ENCODE measurements at regions not wholly inside any gene's neighbourhood (a gene's known extent, or its start where the extent isn't known, plus 50 kb on each side); places are given as distances from the start of the nearest gene placed in this dataset.

GRCh38 chr13:61988810-61989209 is 573.2 kb upstream of the PCDH20 start:
- no peaks in the 10 kb centered on the region for H4K20me1 ChIP-seq (ENCODE audit: insufficient read depth, low read length)
- no peaks in the 10 kb centered on the region for H3K4me1 ChIP-seq (ENCODE audit: low read length)
- no peaks in the 10 kb centered on the region for H3K27me3 ChIP-seq (ENCODE audit: low read depth, low read length)
- no peak overlapping the region for H3K9ac ChIP-seq (ENCODE audit: low read length)
- H2AFZ ChIP-seq (ENCODE audit: low read depth, low read length), result no peak overlapping the region
- H3K27ac ChIP-seq (ENCODE audit: low read length), result no peak overlapping the region
- H3K36me3 ChIP-seq (replicated peaks; ENCODE audit: low read depth, low read length), result no peaks in the 10 kb centered on the region
- TF ChIP-seq EZH2phosphoT487 (IDR thresholded peaks at IDR 0.05; ENCODE audit: low read depth) (no peak), CTCF (IDR thresholded peaks at IDR 0.05; ENCODE audit: low read depth, low read length) (no peak)
- H3K4me3 ChIP-seq (ENCODE audit: low read length), result no peak overlapping the region
- H3K4me2 ChIP-seq (ENCODE audit: low read length), result no peak overlapping the region
- no peaks in the 10 kb centered on the region for H3K79me2 ChIP-seq (ENCODE audit: low read length)
- H3K9me3 ChIP-seq (ENCODE audit: insufficient read depth, low read length), result no peaks in the 10 kb centered on the region

- Histone ChIP-seq H3K4me1 (ENCODE audit: low read length) (no peaks in the 10 kb centered on the region), H3K9me3 (ENCODE audit: insufficient read depth, low read length) (no peaks in the 10 kb centered on the region), H3K27ac (ENCODE audit: low read length) (no peak overlapping the region), H3K79me2 (ENCODE audit: low read length) (no peaks in the 10 kb centered on the region), H3K4me3 (ENCODE audit: low read length) (no peak overlapping the region), H3K9ac (ENCODE audit: low read length) (no peak overlapping the region), H2AFZ (ENCODE audit: low read depth, low read length) (no peak overlapping the region; the same call in 1 of the 2 replicates), H3K36me3 (replicated peaks; ENCODE audit: low read depth, low read length) (no peaks in the 10 kb centered on the region), H3K27me3 (ENCODE audit: low read depth, low read length) (no peaks in the 10 kb centered on the region), H4K20me1 (ENCODE audit: insufficient read depth, low read length) (no peaks in the 10 kb centered on the region), H3K4me2 (ENCODE audit: low read length) (peak overlapping the region; percentile 4; the same call in 1 of the 2 replicates)
- TF ChIP-seq EZH2phosphoT487 (IDR thresholded peaks at IDR 0.05; ENCODE audit: low read depth) (no peak), CTCF (IDR thresholded peaks at IDR 0.05; ENCODE audit: low read depth, low read length) (no peak)
These were observed 559.4 kb upstream of the PCDH20 start for GRCh38 chr13:61975001-61975400.

- Histone ChIP-seq H3K27ac (ENCODE audit: low read length) (no peak overlapping the region), H3K4me3 (ENCODE audit: low read length) (no peak overlapping the region), H3K36me3 (replicated peaks; ENCODE audit: low read depth, low read length) (no peaks in the 10 kb centered on the region), H2AFZ (ENCODE audit: low read depth, low read length) (no peak overlapping the region), H3K4me1 (ENCODE audit: low read length) (no peaks in the 10 kb centered on the region), H3K9me3 (ENCODE audit: insufficient read depth, low read length) (no peaks in the 10 kb centered on the region), H3K79me2 (ENCODE audit: low read length) (no peaks in the 10 kb centered on the region), H3K4me2 (ENCODE audit: low read length) (no peak overlapping the region), H3K9ac (ENCODE audit: low read length) (no peak overlapping the region), H4K20me1 (ENCODE audit: insufficient read depth, low read length) (no peaks in the 10 kb centered on the region), H3K27me3 (ENCODE audit: low read depth, low read length) (no peaks in the 10 kb centered on the region)
- TF ChIP-seq EZH2phosphoT487 (IDR thresholded peaks at IDR 0.05; ENCODE audit: low read depth) (no peak), CTCF (IDR thresholded peaks at IDR 0.05; ENCODE audit: low read depth, low read length) (no peak)
These were observed 550.1 kb upstream of the PCDH20 start for GRCh38 chr13:61965756-61966155.

GRCh38 chr13:61960981-61961380 is 545.3 kb upstream of the PCDH20 start:
- Histone ChIP-seq H3K4me3 (ENCODE audit: low read length) (no peak overlapping the region), H3K36me3 (replicated peaks; ENCODE audit: low read depth, low read length) (no peaks in the 10 kb centered on the region), H3K9me3 (ENCODE audit: insufficient read depth, low read length) (no peaks in the 10 kb centered on the region), H3K27me3 (ENCODE audit: low read depth, low read length) (no peaks in the 10 kb centered on the region), H4K20me1 (ENCODE audit: insufficient read depth, low read length) (no peaks in the 10 kb centered on the region), H3K4me1 (ENCODE audit: low read length) (no peaks in the 10 kb centered on the region), H3K4me2 (ENCODE audit: low read length) (no peak overlapping the region), H3K27ac (ENCODE audit: low read length) (no peak overlapping the region), H3K79me2 (ENCODE audit: low read length) (no peaks in the 10 kb centered on the region), H2AFZ (ENCODE audit: low read depth, low read length) (no peak overlapping the region), H3K9ac (ENCODE audit: low read length) (no peak overlapping the region)
- TF ChIP-seq CTCF (IDR thresholded peaks at IDR 0.05; ENCODE audit: low read depth, low read length) (no peak), EZH2phosphoT487 (IDR thresholded peaks at IDR 0.05; ENCODE audit: low read depth) (no peak)
